ENCODE measurements at regions not wholly inside any gene's neighbourhood (a gene's known extent, or its start where the extent isn't known, plus 50 kb on each side); places are given as distances from the start of the nearest gene placed in this dataset.
"Not testable (repeated sequence)": the region's sequence is repeated elsewhere in the genome, so short reads cannot be mapped to it uniquely, and the experiment has no call there.

GRCh38 chr9:102728946-102729345, 266.2 kb upstream of the CYLC2 start:
- DNase-seq (ENCODE audit: low spot score) = no peak

- no peak for DNase-seq (ENCODE audit: low spot score)
Measured at GRCh38 chr9:102714184-102714583, 280.9 kb upstream of the CYLC2 start.

GRCh38 chr9:102712910-102713309, 282.2 kb upstream of the CYLC2 start:
- not testable (repeated sequence) for DNase-seq (ENCODE audit: low spot score)

DNA sequence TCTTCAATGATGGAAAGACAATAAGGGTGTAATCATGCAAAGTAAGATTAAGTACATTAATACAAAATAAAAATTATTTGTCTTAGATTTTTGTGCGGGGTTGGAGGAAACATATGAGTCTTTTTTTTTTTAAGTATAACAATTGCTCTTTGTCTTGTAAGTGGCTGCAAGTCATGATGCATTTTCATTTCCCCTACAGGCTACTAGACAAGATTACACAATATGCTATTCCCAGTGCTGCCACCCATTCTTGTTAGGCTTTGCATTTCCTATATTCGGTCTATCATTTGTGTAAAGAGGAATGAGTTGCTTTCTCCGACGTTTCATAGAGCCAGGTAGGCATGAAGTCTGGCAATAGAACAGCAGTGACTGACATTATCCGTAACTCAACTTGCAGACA, 294.2 kb upstream of the CYLC2 start:
- DNase-seq (ENCODE audit: low spot score) = no peak

DNA sequence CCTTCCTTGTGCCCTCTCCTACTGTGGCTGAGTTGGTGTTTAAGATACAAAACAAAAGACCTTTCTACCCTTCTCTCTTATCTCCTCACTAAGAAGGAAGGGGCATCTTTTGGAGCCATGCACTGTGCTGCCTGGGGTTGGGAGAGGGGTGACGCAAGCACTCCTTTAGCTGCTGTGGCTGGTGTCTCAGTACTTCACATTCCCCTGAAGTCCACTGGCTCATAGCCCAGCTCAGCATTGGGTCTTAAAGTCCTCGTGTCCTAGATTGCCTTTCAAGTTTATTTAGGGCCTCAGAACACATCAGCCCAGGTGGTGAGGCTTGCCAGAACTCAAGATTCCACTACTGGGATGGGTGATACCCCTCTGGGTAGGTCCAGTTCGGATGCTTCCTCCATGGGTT, 325.9 kb upstream of the CYLC2 start:
- no peak for DNase-seq (ENCODE audit: low spot score)

DNA sequence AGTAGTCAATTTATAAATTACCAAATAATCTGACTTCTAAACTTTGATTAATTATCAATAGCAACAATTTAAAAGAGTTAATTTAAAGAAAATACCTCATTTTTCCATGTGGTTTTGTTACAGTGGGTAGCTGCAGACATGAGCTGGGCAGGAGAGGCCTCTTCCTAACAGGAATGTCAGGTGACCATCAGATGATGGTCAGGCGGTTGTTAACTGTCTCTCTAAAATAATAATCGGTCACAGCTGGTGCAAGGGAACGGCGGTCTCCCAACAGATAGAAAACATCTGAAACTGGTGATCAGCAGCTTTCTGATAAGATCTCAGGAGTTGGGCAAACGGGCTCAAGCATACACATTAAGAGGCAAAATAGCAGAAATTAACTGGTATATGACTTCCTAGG, 342.7 kb upstream of the CYLC2 start:
- no peak for DNase-seq (ENCODE audit: low spot score)

- no peak for DNase-seq (ENCODE audit: low spot score)
Measured at GRCh38 chr9:102650896-102651295, 344.2 kb upstream of the CYLC2 start.

- no peak for DNase-seq (ENCODE audit: low spot score)
Measured at GRCh38 chr9:102642651-102643050, 352.5 kb upstream of the CYLC2 start.

GRCh38 chr9:102631559-102631958, 363.6 kb upstream of the CYLC2 start:
- DNase-seq (ENCODE audit: low spot score) = no peak

DNA sequence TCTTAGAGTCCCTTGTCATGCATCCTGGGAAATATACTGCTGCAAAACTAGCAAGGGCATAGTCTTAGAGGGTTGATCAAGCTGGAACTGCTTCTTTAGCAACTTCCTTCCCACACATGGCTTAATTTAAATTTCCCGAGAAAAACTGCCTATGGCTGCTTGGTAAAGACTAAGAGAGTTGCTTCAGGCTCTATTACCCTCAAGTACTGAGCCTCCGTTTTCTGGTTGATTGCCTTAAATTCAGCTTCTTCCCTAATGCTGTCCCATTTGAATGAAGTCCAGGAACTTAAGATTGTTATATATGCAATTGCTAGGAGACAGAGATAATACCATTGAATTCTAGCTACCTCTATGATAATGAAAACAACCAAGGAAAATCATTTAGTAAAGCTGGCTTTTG, 385.7 kb upstream of the CYLC2 start:
- DNase-seq (ENCODE audit: low spot score) = no peak

GRCh38 chr9:102603198-102604195, 391.6 kb upstream of the CYLC2 start:
- DNase-seq (ENCODE audit: low spot score) = not testable (repeated sequence)

GRCh38 chr9:102594241-102594640, 400.9 kb upstream of the CYLC2 start:
- no peak for DNase-seq (ENCODE audit: low spot score)

GRCh38 chr9:102587281-102587680, 407.9 kb upstream of the CYLC2 start:
- no peak for DNase-seq (ENCODE audit: low spot score)

DNA sequence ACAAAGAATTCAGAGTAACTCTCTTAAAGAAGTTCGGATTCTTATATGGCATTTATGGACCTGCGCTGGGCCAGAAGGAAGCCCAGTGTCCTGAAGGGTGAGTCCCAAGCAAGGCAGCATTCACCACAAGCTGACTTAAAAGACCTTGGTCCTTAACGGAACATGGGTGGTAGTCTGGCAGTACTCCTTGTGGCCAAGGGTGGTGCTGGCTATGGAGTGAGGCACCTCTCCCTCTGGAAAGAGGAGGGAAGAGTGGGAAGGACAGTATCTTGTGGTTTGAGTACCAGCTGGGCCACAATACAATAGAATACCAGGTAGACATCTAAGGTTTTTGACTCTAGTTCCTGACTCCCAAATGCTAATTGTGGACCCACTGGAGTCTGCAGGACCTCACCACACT, 425.7 kb upstream of the CYLC2 start:
- DNase-seq (ENCODE audit: low spot score) = no peak

GRCh38 chr9:102551346-102551745, 443.8 kb upstream of the CYLC2 start:
- DNase-seq (ENCODE audit: low spot score) = no peak

DNA sequence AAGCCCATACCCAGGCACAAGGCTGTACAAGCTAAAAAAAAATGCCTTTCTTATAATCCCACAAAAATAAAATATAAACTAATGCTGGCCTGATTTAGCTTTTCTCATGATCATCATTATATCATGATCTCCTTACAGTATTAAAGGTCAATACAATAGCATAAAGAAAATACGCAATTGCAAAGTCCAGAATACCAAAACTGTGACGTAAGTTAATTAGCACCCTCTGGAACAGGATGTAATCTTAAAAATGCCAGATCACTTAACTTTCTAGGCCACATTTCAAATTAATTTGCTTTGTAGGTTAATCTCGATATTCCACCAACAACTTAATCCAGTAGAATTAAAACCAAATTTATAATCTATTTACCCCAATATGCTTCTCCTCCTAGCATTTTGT, 444.2 kb upstream of the CYLC2 start:
- no peak for DNase-seq (ENCODE audit: low spot score)

- no peak for DNase-seq (ENCODE audit: low spot score)
Measured at GRCh38 chr9:102550266-102550665, 444.9 kb upstream of the CYLC2 start.

DNA sequence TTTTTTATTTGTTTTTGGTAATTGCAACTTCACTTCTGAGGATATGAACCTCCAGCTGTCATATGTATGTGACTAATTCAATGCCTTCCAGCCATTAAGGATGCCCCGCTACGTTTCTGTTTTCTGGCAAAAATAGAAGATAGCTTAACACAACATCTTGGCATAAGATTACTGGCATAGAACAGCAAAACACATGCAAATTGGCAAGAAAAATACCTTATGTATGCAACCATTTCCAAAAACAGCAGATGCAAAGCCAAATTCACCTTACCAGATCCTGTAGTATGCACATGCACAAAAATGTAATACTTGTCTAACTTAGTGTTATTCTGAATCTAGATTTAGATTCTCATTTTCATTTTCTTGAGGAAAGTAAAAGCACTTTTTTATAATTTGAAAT, 461.1 kb upstream of the CYLC2 start:
- no peak for DNase-seq (ENCODE audit: low spot score)

- no peak for DNase-seq (ENCODE audit: low spot score)
Measured at GRCh38 chr9:102521097-102521755, 473.9 kb upstream of the CYLC2 start.

GRCh38 chr9:102519423-102519822, 475.7 kb upstream of the CYLC2 start:
- no peak for DNase-seq (ENCODE audit: low spot score)

DNA sequence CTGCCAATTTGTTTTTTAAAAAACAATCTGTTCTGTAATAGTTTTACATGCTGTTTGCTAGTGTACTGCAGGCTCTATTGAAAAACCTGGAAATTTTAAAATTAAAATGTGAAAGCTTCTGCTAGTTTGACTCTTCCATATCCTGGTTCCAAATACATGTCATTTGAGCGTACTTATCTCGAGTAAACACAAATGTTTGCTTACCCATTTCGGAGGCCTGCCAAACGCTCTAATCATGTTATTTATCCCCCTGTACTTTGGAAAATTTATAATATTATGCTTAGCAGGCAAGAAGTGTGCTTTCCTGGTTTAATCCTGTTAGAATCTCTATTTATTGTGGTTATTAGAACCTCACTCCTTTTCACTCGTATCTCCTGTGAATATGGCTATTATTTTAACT, 476.8 kb upstream of the CYLC2 start:
- no peak for DNase-seq (ENCODE audit: low spot score)

DNA sequence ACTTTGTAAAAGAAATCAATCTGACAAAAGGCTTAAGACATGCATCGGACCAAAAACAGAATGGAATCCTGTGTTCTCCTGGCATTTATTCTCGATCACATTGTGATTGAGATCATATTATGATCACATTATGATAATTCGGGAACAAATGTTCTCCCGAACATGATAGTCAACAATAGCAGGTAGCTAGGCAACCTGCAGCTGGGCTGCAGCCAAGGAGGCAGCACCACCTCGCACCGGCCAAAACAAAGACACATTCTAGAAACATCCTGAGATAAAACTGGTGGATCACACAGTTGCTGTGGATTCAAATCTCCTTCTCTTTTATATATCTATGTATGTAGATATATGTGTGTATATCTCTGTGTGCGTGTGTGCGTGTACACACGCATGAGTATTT, 480.6 kb upstream of the CYLC2 start:
- DNase-seq (ENCODE audit: low spot score) = no peak

GRCh38 chr9:102507044-102507687, 488.0 kb upstream of the CYLC2 start:
- no peak for DNase-seq (ENCODE audit: low spot score)

Data from hematopoietic multipotent progenitor cell treated with erythropoietin and hydrocortisone succinate and interleukin-3 and kit ligand, for 17 days (in vitro differentiated cells).